ENCODE measurements at regions not wholly inside any gene's neighbourhood (a gene's known extent, or its start where the extent isn't known, plus 50 kb on each side); places are given as distances from the start of the nearest gene placed in this dataset.

DNA sequence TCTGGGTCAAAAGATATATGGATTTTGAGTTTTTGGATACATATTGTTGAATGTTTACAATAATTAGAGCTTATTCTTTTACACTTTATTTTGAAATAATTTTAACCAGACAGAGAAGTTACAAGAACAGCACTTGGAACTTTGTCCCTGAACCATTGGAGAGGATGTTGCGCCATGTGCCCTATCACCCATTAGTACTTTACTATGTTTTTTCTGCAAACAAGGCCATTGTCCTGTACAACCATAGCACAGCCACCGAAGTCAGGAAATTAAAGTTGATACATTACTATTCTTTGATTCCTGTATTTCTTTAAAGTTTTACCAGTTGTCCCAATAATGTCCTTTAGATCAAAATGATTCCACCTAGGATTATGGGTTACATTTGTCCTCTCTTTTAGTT, 188.8 kb downstream of the ACKR3 start (continued):
- peak; percentile 81 for TF ChIP-seq HNF4G (IDR thresholded peaks at IDR 0.05; ENCODE audit: borderline replicate concordance, low read depth, low read length)
- TF ChIP-seq HNF4G (CRISPR knock-in tag; IDR thresholded peaks at IDR 0.05; ENCODE audit: borderline replicate concordance, low read depth): no peak
- TF ChIP-seq, protein P1, sequence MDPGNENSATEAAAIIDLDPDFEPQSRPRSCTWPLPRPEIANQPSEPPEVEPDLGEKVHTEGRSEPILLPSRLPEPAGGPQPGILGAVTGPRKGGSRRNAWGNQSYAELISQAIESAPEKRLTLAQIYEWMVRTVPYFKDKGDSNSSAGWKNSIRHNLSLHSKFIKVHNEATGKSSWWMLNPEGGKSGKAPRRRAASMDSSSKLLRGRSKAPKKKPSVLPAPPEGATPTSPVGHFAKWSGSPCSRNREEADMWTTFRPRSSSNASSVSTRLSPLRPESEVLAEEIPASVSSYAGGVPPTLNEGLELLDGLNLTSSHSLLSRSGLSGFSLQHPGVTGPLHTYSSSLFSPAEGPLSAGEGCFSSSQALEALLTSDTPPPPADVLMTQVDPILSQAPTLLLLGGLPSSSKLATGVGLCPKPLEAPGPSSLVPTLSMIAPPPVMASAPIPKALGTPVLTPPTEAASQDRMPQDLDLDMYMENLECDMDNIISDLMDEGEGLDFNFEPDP (CRISPR knock-in tag; conservative IDR thresholded peaks at IDR 0.05): no peak
- TF ChIP-seq PLRG1 (conservative IDR thresholded peaks at IDR 0.05): no peak
- TF ChIP-seq TSC22D2 (CRISPR knock-in tag; IDR thresholded peaks at IDR 0.05; ENCODE audit: borderline replicate concordance): no peak
- TF ChIP-seq, protein P2, sequence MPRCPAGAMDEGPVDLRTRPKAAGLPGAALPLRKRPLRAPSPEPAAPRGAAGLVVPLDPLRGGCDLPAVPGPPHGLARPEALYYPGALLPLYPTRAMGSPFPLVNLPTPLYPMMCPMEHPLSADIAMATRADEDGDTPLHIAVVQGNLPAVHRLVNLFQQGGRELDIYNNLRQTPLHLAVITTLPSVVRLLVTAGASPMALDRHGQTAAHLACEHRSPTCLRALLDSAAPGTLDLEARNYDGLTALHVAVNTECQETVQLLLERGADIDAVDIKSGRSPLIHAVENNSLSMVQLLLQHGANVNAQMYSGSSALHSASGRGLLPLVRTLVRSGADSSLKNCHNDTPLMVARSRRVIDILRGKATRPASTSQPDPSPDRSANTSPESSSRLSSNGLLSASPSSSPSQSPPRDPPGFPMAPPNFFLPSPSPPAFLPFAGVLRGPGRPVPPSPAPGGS (CRISPR knock-in tag; IDR thresholded peaks at IDR 0.05): no peak
- TF ChIP-seq NFE2L1 (CRISPR knock-in tag; IDR thresholded peaks at IDR 0.05; ENCODE audit: borderline replicate concordance): no peak
- peak; percentile 96 for TF ChIP-seq PPARG (CRISPR knock-in tag; conservative IDR thresholded peaks at IDR 0.05)
- TF ChIP-seq ZSCAN12 (CRISPR knock-in tag; IDR thresholded peaks at IDR 0.05): no peak
- no peak for TF ChIP-seq POLR2A (IDR thresholded peaks at IDR 0.05; ENCODE audit: insufficient read depth in 1 of 2, low read depth in 2 of 2, low read length in 2 of 2)
- no peak for TF ChIP-seq ZBTB38 (CRISPR knock-in tag; IDR thresholded peaks at IDR 0.05)
- no peak for TF ChIP-seq ARID2 (CRISPR knock-in tag; IDR thresholded peaks at IDR 0.05; ENCODE audit: borderline replicate concordance)
- TF ChIP-seq ZNF567 (CRISPR knock-in tag; IDR thresholded peaks at IDR 0.05; ENCODE audit: borderline replicate concordance): no peak
- TF ChIP-seq FOXK2 (IDR thresholded peaks at IDR 0.05): no peak
- TF ChIP-seq, protein P3, sequence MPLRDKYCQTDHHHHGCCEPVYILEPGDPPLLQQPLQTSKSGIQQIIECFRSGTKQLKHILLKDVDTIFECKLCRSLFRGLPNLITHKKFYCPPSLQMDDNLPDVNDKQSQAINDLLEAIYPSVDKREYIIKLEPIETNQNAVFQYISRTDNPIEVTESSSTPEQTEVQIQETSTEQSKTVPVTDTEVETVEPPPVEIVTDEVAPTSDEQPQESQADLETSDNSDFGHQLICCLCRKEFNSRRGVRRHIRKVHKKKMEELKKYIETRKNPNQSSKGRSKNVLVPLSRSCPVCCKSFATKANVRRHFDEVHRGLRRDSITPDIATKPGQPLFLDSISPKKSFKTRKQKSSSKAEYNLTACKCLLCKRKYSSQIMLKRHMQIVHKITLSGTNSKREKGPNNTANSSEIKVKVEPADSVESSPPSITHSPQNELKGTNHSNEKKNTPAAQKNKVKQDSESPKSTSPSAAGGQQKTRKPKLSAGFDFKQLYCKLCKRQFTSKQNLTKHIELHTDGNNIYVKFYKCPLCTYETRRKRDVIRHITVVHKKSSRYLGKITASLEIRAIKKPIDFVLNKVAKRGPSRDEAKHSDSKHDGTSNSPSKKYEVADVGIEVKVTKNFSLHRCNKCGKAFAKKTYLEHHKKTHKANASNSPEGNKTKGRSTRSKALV (CRISPR knock-in tag; IDR thresholded peaks at IDR 0.05): no peak
- no peak for TF ChIP-seq ZNF207 (IDR thresholded peaks at IDR 0.05; ENCODE audit: borderline replicate concordance)
- TF ChIP-seq RBFOX2 (IDR thresholded peaks at IDR 0.05; ENCODE audit: low read depth, low read length): no peak
- TF ChIP-seq RARG (CRISPR knock-in tag; IDR thresholded peaks at IDR 0.05; ENCODE audit: low read depth): no peak
- no peak for TF ChIP-seq ZBTB7B (CRISPR knock-in tag; IDR thresholded peaks at IDR 0.05)
- no peak for TF ChIP-seq HCFC1 (IDR thresholded peaks at IDR 0.05; ENCODE audit: low read depth, low read length)
- TF ChIP-seq FIP1L1 (IDR thresholded peaks at IDR 0.05; ENCODE audit: borderline replicate concordance, insufficient read depth, low read depth, low read length): no peak
- TF ChIP-seq, protein P4, sequence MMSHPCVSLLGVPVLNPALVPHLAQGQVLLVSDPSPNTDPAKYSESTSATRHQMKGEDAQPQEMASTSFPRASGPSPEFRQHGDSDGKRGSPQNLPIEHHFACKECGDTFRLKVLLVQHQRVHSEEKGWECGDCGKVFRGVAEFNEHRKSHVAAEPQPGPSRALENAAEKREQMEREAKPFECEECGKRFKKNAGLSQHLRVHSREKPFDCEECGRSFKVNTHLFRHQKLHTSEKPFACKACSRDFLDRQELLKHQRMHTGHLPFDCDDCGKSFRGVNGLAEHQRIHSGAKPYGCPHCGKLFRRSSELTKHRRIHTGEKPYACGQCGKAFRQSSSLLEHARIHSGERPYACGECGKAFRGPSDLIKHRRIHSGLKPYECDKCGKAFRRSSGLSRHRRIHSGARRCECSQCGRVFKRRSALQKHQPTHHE (CRISPR knock-in tag; IDR thresholded peaks at IDR 0.05; ENCODE audit: borderline replicate concordance): no peak
- no peak for TF ChIP-seq U2AF1 (optimal IDR thresholded peaks at IDR 0.05; ENCODE audit: low read depth, low read length)
- TF ChIP-seq ZFP36L1 (CRISPR knock-in tag; IDR thresholded peaks at IDR 0.05): no peak
- no peak for TF ChIP-seq CBX1 (IDR thresholded peaks at IDR 0.05; ENCODE audit: low read depth)
- TF ChIP-seq ZNF282 (IDR thresholded peaks at IDR 0.05; ENCODE audit: partially characterized antibody): no peak
- TF ChIP-seq ZNF256 (CRISPR knock-in tag; conservative IDR thresholded peaks at IDR 0.05): no peak
- TF ChIP-seq ZNF878 (CRISPR knock-in tag; IDR thresholded peaks at IDR 0.05): no peak
- TF ChIP-seq ZNF235 (CRISPR knock-in tag; IDR thresholded peaks at IDR 0.05; ENCODE audit: borderline replicate concordance): no peak
- TF ChIP-seq FOSL1 (CRISPR knock-in tag; IDR thresholded peaks at IDR 0.05; ENCODE audit: borderline replicate concordance): no peak

All from HepG2 (cell line).